MV-4-11 (cell line): ENCODE measurements at regions not wholly inside any gene's neighbourhood (a gene's known extent, or its start where the extent isn't known, plus 50 kb on each side); places are given as distances from the start of the nearest gene placed in this dataset.
"Not testable (repeated sequence)": the region's sequence is repeated elsewhere in the genome, so short reads cannot be mapped to it uniquely, and the experiment has no call there.

ENCODE experiments used
- DNase-seq: peaks from one replicate; lab custom pipeline; 2025; lab: John Stamatoyannopoulos, UW

GRCh38 chr17:37859451-37859850, 64.8 kb upstream of the TBC1D3K start:
- peak; percentile 9 for DNase-seq

GRCh38 chr17:37858391-37858790, 65.8 kb upstream of the TBC1D3K start:
- not testable (repeated sequence) for DNase-seq

GRCh38 chr17:37856245-37856644, 68.0 kb upstream of the TBC1D3K start:
- DNase-seq, result no peak

GRCh38 chr17:37849617-37849972, 74.6 kb upstream of the TBC1D3K start:
- DNase-seq, result no peak

- peak; percentile 91 for DNase-seq
Measured at GRCh38 chr17:37848690-37849616, 75.3 kb upstream of the TBC1D3K start.

- DNase-seq, result peak; percentile 29
Measured at GRCh38 chr17:37847811-37848331, 76.3 kb upstream of the TBC1D3K start.

- DNase-seq, result no peak
Measured at GRCh38 chr17:37847102-37847501, 77.1 kb upstream of the TBC1D3K start.

- no peak for DNase-seq
Measured at GRCh38 chr17:37844977-37845293, 79.3 kb upstream of the TBC1D3K start.

GRCh38 chr17:37844158-37844976, 79.8 kb upstream of the TBC1D3K start:
- DNase-seq, result peak; percentile 76

GRCh38 chr17:37842401-37842800, 81.8 kb upstream of the TBC1D3K start:
- no peak for DNase-seq

GRCh38 chr17:37841232-37841631, 83.0 kb upstream of the TBC1D3K start:
- DNase-seq, result peak; percentile 81

GRCh38 chr17:37840576-37840975, 83.6 kb upstream of the TBC1D3K start:
- DNase-seq, result no peak

- DNase-seq, result no peak
Measured at GRCh38 chr17:37839196-37839978, 84.8 kb upstream of the TBC1D3K start.

- no peak for DNase-seq
Measured at GRCh38 chr17:37838276-37838675, 85.9 kb upstream of the TBC1D3K start.

GRCh38 chr17:37836593-37836992, 87.6 kb upstream of the TBC1D3K start:
- no peak for DNase-seq

GRCh38 chr17:37834168-37834567, 89.3 kb upstream of the HNF1B start:
- no peak for DNase-seq

- DNase-seq, result peak; percentile 89
Measured at GRCh38 chr17:37833237-37833859, 88.5 kb upstream of the HNF1B start.

GRCh38 chr17:37831986-37832385, 87.1 kb upstream of the HNF1B start:
- DNase-seq, result no peak

GRCh38 chr17:37831492-37831891, 86.6 kb upstream of the HNF1B start:
- no peak for DNase-seq

- no peak for DNase-seq
Measured at GRCh38 chr17:37830151-37830993, 85.5 kb upstream of the HNF1B start.
